T-helper 2 cell treated with Interferon-gamma antibody and Interleukin-4, amounts not matched to agents 5 μg/mL and 100 μg/mL, for 36 hours (primary cell): ENCODE measurements at regions not wholly inside any gene's neighbourhood (a gene's known extent, or its start where the extent isn't known, plus 50 kb on each side); places are given as distances from the start of the nearest gene placed in this dataset.

Experiments
- DNase-seq: peaks from one replicate; pipeline ENCODE4 v3.0.0; 2021; ENCODE audit warnings: low spot score
- H3K27ac Mint-ChIP-seq: one replicate; pipeline ENCODE4 v1.8.0; 2021; ENCODE audit warnings: mild to moderate bottlenecking, mixed read lengths
- H3K27me3 Mint-ChIP-seq: one replicate; pipeline ENCODE4 v1.8.0; 2021; ENCODE audit warnings: low read depth, mixed read lengths
- H3K36me3 Mint-ChIP-seq: one replicate; pipeline ENCODE4 v1.8.0; 2021; ENCODE audit warnings: low read depth, mixed read lengths
- H3K4me1 Mint-ChIP-seq: one replicate; pipeline ENCODE4 v1.8.0; 2021; ENCODE audit warnings: low read depth, mixed read lengths
- H3K4me3 Mint-ChIP-seq: one replicate; pipeline ENCODE4 v1.8.0; 2022; ENCODE audit warnings: mild to moderate bottlenecking, moderate library complexity, mixed read lengths
- H3K9me3 Mint-ChIP-seq: one replicate; pipeline ENCODE4 v1.8.0; 2021; ENCODE audit warnings: mixed read lengths

GRCh38 chr10:2475711-2476217, 591.6 kb upstream of the PFKP start:
- Mint-ChIP-seq H3K4me1 (no peaks in the 10 kb centered on the region), H3K9me3 (peaks cover 7% of the 10 kb centered on the region), H3K36me3 (no peaks in the 10 kb centered on the region), H3K27me3 (no peaks in the 10 kb centered on the region), H3K27ac (no peak overlapping the region), H3K4me3 (no peak overlapping the region)
- no peak for DNase-seq

GRCh38 chr10:2471811-2472210, 595.5 kb upstream of the PFKP start:
- DNase-seq, result no peak
- H3K9me3 Mint-ChIP-seq, result peaks cover 3% of the 10 kb centered on the region
- H3K4me3 Mint-ChIP-seq, result no peak overlapping the region
- H3K27ac Mint-ChIP-seq, result no peak overlapping the region
- H3K27me3 Mint-ChIP-seq, result no peaks in the 10 kb centered on the region
- no peaks in the 10 kb centered on the region for H3K4me1 Mint-ChIP-seq
- no peaks in the 10 kb centered on the region for H3K36me3 Mint-ChIP-seq

GRCh38 chr10:2469802-2470201, 597.5 kb upstream of the PFKP start:
- no peaks in the 10 kb centered on the region for H3K4me1 Mint-ChIP-seq
- no peaks in the 10 kb centered on the region for H3K36me3 Mint-ChIP-seq
- H3K27ac Mint-ChIP-seq, result no peak overlapping the region
- DNase-seq, result no peak
- H3K9me3 Mint-ChIP-seq, result peaks cover 8% of the 10 kb centered on the region
- no peak overlapping the region for H3K4me3 Mint-ChIP-seq
- H3K27me3 Mint-ChIP-seq, result no peaks in the 10 kb centered on the region

- Mint-ChIP-seq H3K9me3 (peaks cover 8% of the 10 kb centered on the region), H3K4me3 (no peak overlapping the region), H3K36me3 (no peaks in the 10 kb centered on the region), H3K27me3 (no peaks in the 10 kb centered on the region), H3K4me1 (no peaks in the 10 kb centered on the region), H3K27ac (no peak overlapping the region)
- no peak for DNase-seq
These were observed 602.9 kb upstream of the PFKP start for GRCh38 chr10:2464483-2464882.

GRCh38 chr10:2463316-2463715, 604.0 kb upstream of the PFKP start:
- Mint-ChIP-seq H3K4me3 (no peak overlapping the region), H3K27me3 (no peaks in the 10 kb centered on the region), H3K36me3 (no peaks in the 10 kb centered on the region), H3K27ac (no peak overlapping the region), H3K4me1 (no peaks in the 10 kb centered on the region), H3K9me3 (peaks cover 8% of the 10 kb centered on the region)
- DNase-seq, result no peak

- H3K4me3 Mint-ChIP-seq, result no peak overlapping the region
- H3K36me3 Mint-ChIP-seq, result no peaks in the 10 kb centered on the region
- no peaks in the 10 kb centered on the region for H3K4me1 Mint-ChIP-seq
- peaks cover 8% of the 10 kb centered on the region for H3K9me3 Mint-ChIP-seq
- H3K27me3 Mint-ChIP-seq, result no peaks in the 10 kb centered on the region
- H3K27ac Mint-ChIP-seq, result no peak overlapping the region
- DNase-seq, result no peak
These were observed 604.8 kb upstream of the PFKP start for GRCh38 chr10:2462581-2462980.

- Mint-ChIP-seq H3K9me3 (peaks cover 2% of the 10 kb centered on the region), H3K36me3 (no peaks in the 10 kb centered on the region), H3K4me1 (no peaks in the 10 kb centered on the region), H3K4me3 (no peak overlapping the region), H3K27ac (no peak overlapping the region), H3K27me3 (no peaks in the 10 kb centered on the region)
- DNase-seq, result no peak
These were observed 606.5 kb upstream of the PFKP start for GRCh38 chr10:2460812-2461211.

GRCh38 chr10:2459713-2460112, 607.6 kb upstream of the PFKP start:
- Mint-ChIP-seq H3K36me3 (no peaks in the 10 kb centered on the region), H3K27ac (no peak overlapping the region), H3K4me3 (no peak overlapping the region), H3K9me3 (no peaks in the 10 kb centered on the region), H3K4me1 (no peaks in the 10 kb centered on the region), H3K27me3 (no peaks in the 10 kb centered on the region)
- DNase-seq, result no peak

- no peak overlapping the region for H3K4me3 Mint-ChIP-seq
These were observed 610.5 kb upstream of the PFKP start for GRCh38 chr10:2456834-2457233.

GRCh38 chr10:2445370-2445769, 622.0 kb upstream of the PFKP start:
- Mint-ChIP-seq H3K27me3 (no peaks in the 10 kb centered on the region), H3K4me3 (no peak overlapping the region), H3K27ac (no peak overlapping the region), H3K36me3 (no peaks in the 10 kb centered on the region), H3K9me3 (peaks cover under 1% of the 10 kb centered on the region), H3K4me1 (no peaks in the 10 kb centered on the region)
- no peak for DNase-seq

More at GRCh38 chr10:2456834-2457233, 610.5 kb upstream of the PFKP start:
- no peaks in the 10 kb centered on the region for H3K27me3 Mint-ChIP-seq
- H3K4me1 Mint-ChIP-seq, result no peaks in the 10 kb centered on the region
- DNase-seq, result no peak
- H3K9me3 Mint-ChIP-seq, result no peaks in the 10 kb centered on the region
- no peak overlapping the region for H3K27ac Mint-ChIP-seq
- H3K36me3 Mint-ChIP-seq, result no peaks in the 10 kb centered on the region

GRCh38 chr10:2439983-2440382, 627.4 kb upstream of the PFKP start:
- DNase-seq, result no peak
- Mint-ChIP-seq H3K36me3 (no peaks in the 10 kb centered on the region), H3K4me3 (no peak overlapping the region), H3K9me3 (no peaks in the 10 kb centered on the region), H3K27ac (no peak overlapping the region), H3K27me3 (no peaks in the 10 kb centered on the region), H3K4me1 (no peaks in the 10 kb centered on the region)

GRCh38 chr10:2439000-2439399, 628.3 kb upstream of the PFKP start:
- Mint-ChIP-seq H3K4me1 (no peaks in the 10 kb centered on the region), H3K9me3 (no peaks in the 10 kb centered on the region), H3K4me3 (no peak overlapping the region), H3K27me3 (no peaks in the 10 kb centered on the region), H3K27ac (no peak overlapping the region), H3K36me3 (no peaks in the 10 kb centered on the region)
- DNase-seq, result no peak

- H3K4me3 Mint-ChIP-seq, result no peak overlapping the region
- no peaks in the 10 kb centered on the region for H3K36me3 Mint-ChIP-seq
- no peaks in the 10 kb centered on the region for H3K4me1 Mint-ChIP-seq
- no peak overlapping the region for H3K27ac Mint-ChIP-seq
- no peak for DNase-seq
- no peaks in the 10 kb centered on the region for H3K9me3 Mint-ChIP-seq
- H3K27me3 Mint-ChIP-seq, result no peaks in the 10 kb centered on the region
These were observed 629.0 kb upstream of the PFKP start for GRCh38 chr10:2438248-2438939.

GRCh38 chr10:2436933-2437332, 630.4 kb upstream of the PFKP start:
- Mint-ChIP-seq H3K4me1 (no peaks in the 10 kb centered on the region), H3K4me3 (no peak overlapping the region), H3K9me3 (no peaks in the 10 kb centered on the region), H3K36me3 (no peaks in the 10 kb centered on the region), H3K27me3 (no peaks in the 10 kb centered on the region), H3K27ac (no peak overlapping the region)
- no peak for DNase-seq

- H3K4me3 Mint-ChIP-seq, result no peak overlapping the region
- no peaks in the 10 kb centered on the region for H3K4me1 Mint-ChIP-seq
- DNase-seq, result no peak
- H3K27me3 Mint-ChIP-seq, result no peaks in the 10 kb centered on the region
- no peaks in the 10 kb centered on the region for H3K36me3 Mint-ChIP-seq
- H3K27ac Mint-ChIP-seq, result no peak overlapping the region
- no peaks in the 10 kb centered on the region for H3K9me3 Mint-ChIP-seq
These were observed 635.4 kb upstream of the PFKP start for GRCh38 chr10:2431961-2432360.
